Esophagus squamous epithelium (tissue), 4 donors: ENCODE measurements at regions not wholly inside any gene's neighbourhood (a gene's known extent, or its start where the extent isn't known, plus 50 kb on each side); places are given as distances from the start of the nearest gene placed in this dataset.

Experiments
- POLR2A ChIP-seq, 4 donors: fragments of 450-650 bp; IDR thresholded peaks; one replicate each; pipeline ENCODE4 v1.6.1; 2017; ENCODE audit warnings: antibody characterized with exemption in 4 of 4, mild to moderate bottlenecking in 4 of 4, moderate library complexity in 3 of 4
- TF ChIP-seq, protein P1 (sequence below), 6 experiments: fragments of 450-650 bp in 4 of 6; fragments of 200-600 bp in 2 of 6; sonication (generic) in 2 of 6; IDR thresholded peaks; one replicate each; pipeline ENCODE4 v1.5.1; 2016 to 2019; ENCODE audit warnings: antibody characterized with exemption in 6 of 6, mild to moderate bottlenecking in 4 of 6, moderate library complexity in 4 of 6

DNA sequence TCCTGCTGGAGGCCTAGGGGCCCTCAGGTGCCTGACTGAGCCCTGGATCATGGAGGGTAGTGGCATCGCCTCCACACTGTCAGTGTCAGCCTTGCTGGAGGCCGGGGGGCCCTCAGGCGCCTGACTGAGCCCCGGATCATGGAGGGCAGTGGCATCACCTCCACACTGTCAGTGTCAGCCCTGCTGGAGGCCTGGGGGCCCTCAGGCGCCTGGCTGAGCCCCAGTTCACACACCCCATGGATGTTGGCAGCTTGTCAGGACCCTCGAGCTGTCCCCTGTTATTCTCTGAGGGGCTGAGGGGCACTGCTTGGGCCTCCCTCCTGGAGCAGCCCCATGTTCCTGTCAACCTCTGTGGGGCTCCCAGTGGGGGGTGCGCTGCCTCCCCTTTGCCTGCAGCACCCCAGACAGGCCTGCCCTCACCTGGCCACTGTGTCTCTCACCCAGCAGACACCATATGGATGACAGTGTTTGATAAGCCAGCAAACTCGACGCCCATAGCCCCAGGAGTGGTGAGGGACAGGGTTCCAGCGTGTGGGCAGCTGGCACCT lies 197.6 kb downstream of the LIPI start:
- TF ChIP-seq, protein P1, sequence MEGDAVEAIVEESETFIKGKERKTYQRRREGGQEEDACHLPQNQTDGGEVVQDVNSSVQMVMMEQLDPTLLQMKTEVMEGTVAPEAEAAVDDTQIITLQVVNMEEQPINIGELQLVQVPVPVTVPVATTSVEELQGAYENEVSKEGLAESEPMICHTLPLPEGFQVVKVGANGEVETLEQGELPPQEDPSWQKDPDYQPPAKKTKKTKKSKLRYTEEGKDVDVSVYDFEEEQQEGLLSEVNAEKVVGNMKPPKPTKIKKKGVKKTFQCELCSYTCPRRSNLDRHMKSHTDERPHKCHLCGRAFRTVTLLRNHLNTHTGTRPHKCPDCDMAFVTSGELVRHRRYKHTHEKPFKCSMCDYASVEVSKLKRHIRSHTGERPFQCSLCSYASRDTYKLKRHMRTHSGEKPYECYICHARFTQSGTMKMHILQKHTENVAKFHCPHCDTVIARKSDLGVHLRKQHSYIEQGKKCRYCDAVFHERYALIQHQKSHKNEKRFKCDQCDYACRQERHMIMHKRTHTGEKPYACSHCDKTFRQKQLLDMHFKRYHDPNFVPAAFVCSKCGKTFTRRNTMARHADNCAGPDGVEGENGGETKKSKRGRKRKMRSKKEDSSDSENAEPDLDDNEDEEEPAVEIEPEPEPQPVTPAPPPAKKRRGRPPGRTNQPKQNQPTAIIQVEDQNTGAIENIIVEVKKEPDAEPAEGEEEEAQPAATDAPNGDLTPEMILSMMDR (IDR thresholded peaks at IDR 0.05): no peak
- no peak for TF ChIP-seq POLR2A (IDR thresholded peaks at IDR 0.05)
